Bronchial epithelial cell (primary cell): ENCODE measurements at regions not wholly inside any gene's neighbourhood (a gene's known extent, or its start where the extent isn't known, plus 50 kb on each side); places are given as distances from the start of the nearest gene placed in this dataset.

Experiments
- DNase-seq: peaks from one replicate; pipeline ENCODE4 v3.0.0-alpha.2; 2010; ENCODE audit warnings: low read depth
- FAIRE-seq: peaks from 2 replicates; lab custom pipeline; 2011; peaks lifted over from hg19 to GRCh38; lab: Jason Lieb, UNC
- H3K27me3 ChIP-seq: 2 replicates; pipeline ENCODE4 v1.5.1; 2011; ENCODE audit warnings: low read length; ENCODE audit not compliant: control insufficient read depth, insufficient read depth
- H3K36me3 ChIP-seq: 2 replicates; pipeline ENCODE4 v1.5.1; 2011; ENCODE audit warnings: low read length; ENCODE audit not compliant: control insufficient read depth, insufficient read depth
- H3K4me3 ChIP-seq: 2 replicates; pipeline ENCODE4 v1.5.1; 2011; ENCODE audit warnings: mild to moderate bottlenecking, low read depth, low read length, control low read depth
- CTCF ChIP-seq: IDR thresholded peaks from 2 replicates; pipeline ENCODE4 v1.5.1; 2011; ENCODE audit warnings: mild to moderate bottlenecking, moderate library complexity, low read length, control low read depth, inconsistent platforms; ENCODE audit not compliant: insufficient read depth, severe bottlenecking

- Histone ChIP-seq H3K27me3 (no peaks in the 10 kb centered on the region), H3K36me3 (no peaks in the 10 kb centered on the region), H3K4me3 (no peak overlapping the region)
- no peak for FAIRE-seq
- TF ChIP-seq CTCF = no peak
- DNase-seq = no peak
Observed at GRCh38 chr2:176834226-176834625, 378.4 kb upstream of the HNRNPA3 start.

- no peak for FAIRE-seq
Observed at GRCh38 chr2:176843208-176843607, 369.4 kb upstream of the HNRNPA3 start.

GRCh38 chr2:176844461-176844860 is 368.1 kb upstream of the HNRNPA3 start:
- no peak for DNase-seq
- no peak overlapping the region for H3K4me3 ChIP-seq
- no peak for TF ChIP-seq CTCF
- H3K36me3 ChIP-seq = no peaks in the 10 kb centered on the region
- no peaks in the 10 kb centered on the region for H3K27me3 ChIP-seq
- FAIRE-seq = no peak

More at GRCh38 chr2:176843208-176843607, 369.4 kb upstream of the HNRNPA3 start:
- no peaks in the 10 kb centered on the region for H3K36me3 ChIP-seq
- TF ChIP-seq CTCF = no peak
- no peaks in the 10 kb centered on the region for H3K27me3 ChIP-seq
- no peak overlapping the region for H3K4me3 ChIP-seq
- DNase-seq = no peak

- no peak for TF ChIP-seq CTCF
- Histone ChIP-seq H3K4me3 (no peak overlapping the region), H3K36me3 (no peaks in the 10 kb centered on the region), H3K27me3 (no peaks in the 10 kb centered on the region)
- DNase-seq (no peak), FAIRE-seq (no peak)
Observed at GRCh38 chr2:176845718-176846117, 366.9 kb upstream of the HNRNPA3 start.

GRCh38 chr2:176847575-176847974 is 365.0 kb upstream of the HNRNPA3 start:
- TF ChIP-seq CTCF = no peak
- no peak for DNase-seq
- Histone ChIP-seq H3K27me3 (no peaks in the 10 kb centered on the region), H3K4me3 (no peak overlapping the region), H3K36me3 (no peaks in the 10 kb centered on the region)
- no peak for FAIRE-seq

GRCh38 chr2:176848844-176849243 is 363.8 kb upstream of the HNRNPA3 start:
- FAIRE-seq (no peak), DNase-seq (no peak)
- H3K4me3 ChIP-seq = no peak overlapping the region
- no peak for TF ChIP-seq CTCF
- no peaks in the 10 kb centered on the region for H3K27me3 ChIP-seq
- no peaks in the 10 kb centered on the region for H3K36me3 ChIP-seq
